Liver (tissue), 8 donors: ENCODE measurements at regions not wholly inside any gene's neighbourhood (a gene's known extent, or its start where the extent isn't known, plus 50 kb on each side); places are given as distances from the start of the nearest gene placed in this dataset.

Source experiments
- DNase-seq: peaks from one replicate; pipeline ENCODE4 v3.0.0-alpha.2; 2017; ENCODE audit warnings: low spot score
- H3K27ac ChIP-seq, 2 donors: one replicate each; pipeline ENCODE4 v1.7.0; 2013; ENCODE audit warnings: inconsistent platforms in 2 of 2, low read length in 2 of 2, control low read depth in 1 of 2, low read depth in 1 of 2, mild to moderate bottlenecking in 1 of 2
- H3K27me3 ChIP-seq, 4 donors: one replicate each; pipeline versions ENCODE4 v1.6.1 to v1.7.0; 2013; ENCODE audit warnings: low read length in 3 of 4, inconsistent platforms in 1 of 4, mild to moderate bottlenecking in 1 of 4, moderate library complexity in 1 of 4; ENCODE audit not compliant: control insufficient read depth in 4 of 4, insufficient read depth in 4 of 4
- H3K36me3 ChIP-seq, 4 donors: one replicate each; pipeline versions ENCODE4 v1.6.1 to v1.7.0; 2013; ENCODE audit warnings: low read length in 3 of 4, mild to moderate bottlenecking in 3 of 4, low read depth in 1 of 4, moderate library complexity in 1 of 4; ENCODE audit not compliant: control insufficient read depth in 4 of 4, insufficient read depth in 3 of 4
- H3K4me1 ChIP-seq, 4 donors: one replicate each; pipeline versions ENCODE4 v1.6.1 to v1.7.0; 2013; ENCODE audit warnings: low read length in 3 of 4, mild to moderate bottlenecking in 3 of 4, moderate library complexity in 1 of 4; ENCODE audit not compliant: control insufficient read depth in 4 of 4, insufficient read depth in 4 of 4
- H3K4me3 ChIP-seq, 3 donors: one replicate each; pipeline versions ENCODE4 v1.6.1 to v1.7.0; 2013; ENCODE audit warnings: low read length in 3 of 3, control low read depth in 1 of 3, low read depth in 1 of 3, mild to moderate bottlenecking in 1 of 3
- H3K9ac ChIP-seq, 2 donors: one replicate each; pipeline ENCODE4 v1.7.0; 2013; ENCODE audit warnings: low read length in 2 of 2, mild to moderate bottlenecking in 2 of 2, moderate library complexity in 2 of 2, control low read depth in 1 of 2, low read depth in 1 of 2
- H3K9me3 ChIP-seq, 4 donors: one replicate each; pipeline versions ENCODE4 v1.6.1 to v1.7.0; 2013; ENCODE audit warnings: low read length in 3 of 4; ENCODE audit not compliant: control insufficient read depth in 4 of 4
- ATF3 ChIP-seq: IDR thresholded peaks from 2 replicates; pipeline ENCODE4 v1.6.1; 2016; ENCODE audit warnings: antibody characterized with exemption
- CTCF ChIP-seq: fragments of 150-350 bp; IDR thresholded peaks from 2 replicates; pipeline ENCODE4 v1.5.1; 2017; ENCODE audit warnings: improper control_type of control experiment, low read depth, low read length; ENCODE audit not compliant: missing input control
- EGR1 ChIP-seq, 2 donors: IDR thresholded peaks; 2 replicates each; pipeline ENCODE4 v1.6.1; 2016 to 2018; ENCODE audit warnings: antibody characterized with exemption in 2 of 2, low read depth in 2 of 2
- FOXA1 ChIP-seq: IDR thresholded peaks from 2 replicates; pipeline ENCODE4 v1.6.1; 2016; ENCODE audit warnings: antibody characterized with exemption
- FOXA2 ChIP-seq: IDR thresholded peaks from 2 replicates; pipeline ENCODE4 v1.6.1; 2016; ENCODE audit warnings: antibody characterized with exemption
- GABPA ChIP-seq, 2 donors: IDR thresholded peaks in 1 of 2; conservative IDR thresholded peaks in 1 of 2; 2 replicates each; pipeline ENCODE4 v1.6.1; 2016; ENCODE audit warnings: antibody characterized with exemption in 2 of 2, mild to moderate bottlenecking in 1 of 2, moderate library complexity in 1 of 2
- HNF4A ChIP-seq, 2 donors: conservative IDR thresholded peaks; 2 replicates each; pipeline ENCODE4 v1.6.1; 2016; ENCODE audit warnings: antibody characterized with exemption in 2 of 2, mild to moderate bottlenecking in 2 of 2
- HNF4G ChIP-seq: IDR thresholded peaks from 2 replicates; pipeline ENCODE4 v1.6.1; 2016; ENCODE audit warnings: antibody characterized with exemption
- JUND ChIP-seq, 2 donors: IDR thresholded peaks; 2 replicates each; pipeline ENCODE4 v1.6.1; 2016; ENCODE audit warnings: antibody characterized with exemption in 2 of 2
- MAX ChIP-seq: IDR thresholded peaks from 2 replicates; pipeline ENCODE4 v1.6.1; 2016; ENCODE audit warnings: antibody characterized with exemption
- NR2F2 ChIP-seq: IDR thresholded peaks from 2 replicates; pipeline ENCODE4 v1.6.1; 2016; ENCODE audit warnings: antibody characterized with exemption
- RAD21 ChIP-seq, 2 donors: IDR thresholded peaks; 2 replicates each; pipeline ENCODE4 v1.6.1; 2016; ENCODE audit warnings: antibody characterized with exemption in 2 of 2, mild to moderate bottlenecking in 2 of 2
- REST ChIP-seq: IDR thresholded peaks from 2 replicates; pipeline ENCODE4 v1.6.1; 2016; ENCODE audit warnings: antibody characterized with exemption, mild to moderate bottlenecking
- RXRA ChIP-seq, 2 donors: IDR thresholded peaks; 2 replicates each; pipeline ENCODE4 v1.6.1; 2017 to 2018; ENCODE audit warnings: antibody characterized with exemption in 2 of 2, mild to moderate bottlenecking in 1 of 2
- SP1 ChIP-seq: IDR thresholded peaks from 2 replicates; pipeline ENCODE4 v1.6.1; 2018; ENCODE audit warnings: antibody characterized with exemption, mild to moderate bottlenecking
- TAF1 ChIP-seq: conservative IDR thresholded peaks from 2 replicates; pipeline ENCODE4 v1.6.1; 2016; ENCODE audit warnings: antibody characterized with exemption, mild to moderate bottlenecking
- YY1 ChIP-seq: IDR thresholded peaks from 2 replicates; pipeline ENCODE4 v1.6.1; 2016; ENCODE audit warnings: antibody characterized with exemption, mild to moderate bottlenecking
- ZBTB33 ChIP-seq: IDR thresholded peaks from 2 replicates; pipeline ENCODE4 v1.6.1; 2016; ENCODE audit warnings: antibody characterized with exemption
- WGBS: extraction: QIAGEN DNeasy Blood & Tissue Kit; methylation state at CpG from one replicate; pipeline ENCODE4 v1.1.7; 2013; 5-methylcytosine and 5-hydroxymethylcytosine counted together
- donor health status: healthy.
- donor health status: healthy.
- donor health status: healthy.
- donor health status: healthy.
- donor health status: healthy.

- Histone ChIP-seq H3K4me1 (no peaks in the 10 kb centered on the region), H3K36me3 (no peaks in the 10 kb centered on the region), H3K27me3 (no peaks in the 10 kb centered on the region), H3K9me3 (no peaks in the 10 kb centered on the region), H3K4me3 (no peak overlapping the region), H3K9ac (no peak overlapping the region), H3K27ac (no peak overlapping the region)
- no peak for DNase-seq
- no peak for TF ChIP-seq FOXA1
- no peak for TF ChIP-seq SP1
- TF ChIP-seq FOXA2 = no peak
- no peak for TF ChIP-seq NR2F2
- TF ChIP-seq ATF3 = no peak
- TF ChIP-seq YY1 = no peak
- TF ChIP-seq ZBTB33 = no peak
- TF ChIP-seq HNF4A (conservative IDR thresholded peaks at IDR 0.05) = no peak
- no peak for TF ChIP-seq HNF4G
- no peak for TF ChIP-seq RAD21 (IDR thresholded peaks at IDR 0.05)
- no peak for TF ChIP-seq TAF1
- TF ChIP-seq GABPA (IDR thresholded peaks at IDR 0.05 in 1 of 2, conservative IDR thresholded peaks at IDR 0.05 in 1 of 2) = no peak
- no peak for TF ChIP-seq RXRA (IDR thresholded peaks at IDR 0.05)
- TF ChIP-seq REST = no peak
- no peak for TF ChIP-seq JUND (IDR thresholded peaks at IDR 0.05)
- TF ChIP-seq EGR1 (IDR thresholded peaks at IDR 0.05; ENCODE audit: low read depth in 2 of 2) = no peak
These were observed 173.5 kb downstream of the ZIC1 start for GRCh38 chr3:147582642-147583041.

- H3K4me3 ChIP-seq = no peak overlapping the region
- H3K27ac ChIP-seq = no peak overlapping the region
- peaks cover 0 to 2% (median 0%) of the 10 kb centered on the region in 4 donors for H3K27me3 ChIP-seq
- TF ChIP-seq GABPA (IDR thresholded peaks at IDR 0.05 in 1 of 2, conservative IDR thresholded peaks at IDR 0.05 in 1 of 2) (no peak), FOXA2 (no peak), NR2F2 (no peak), HNF4A (conservative IDR thresholded peaks at IDR 0.05) (no peak), REST (no peak), CTCF (no peak), TAF1 (no peak), MAX (no peak), EGR1 (IDR thresholded peaks at IDR 0.05; ENCODE audit: low read depth in 2 of 2) (no peak), RAD21 (IDR thresholded peaks at IDR 0.05) (no peak)
- H3K9me3 ChIP-seq = peaks cover 0 to 3% (median 0%) of the 10 kb centered on the region in 4 donors
- H3K9ac ChIP-seq = no peak overlapping the region
- no peak for DNase-seq
- H3K36me3 ChIP-seq = no peaks in the 10 kb centered on the region
- no peaks in the 10 kb centered on the region for H3K4me1 ChIP-seq
- WGBS = 86% methylated on average over 2 of the region's 2 CpGs
These were observed 179.9 kb downstream of the ZIC1 start for GRCh38 chr3:147589016-147589415.
